MCF 10A (cell line): ENCODE measurements at regions not wholly inside any gene's neighbourhood (a gene's known extent, or its start where the extent isn't known, plus 50 kb on each side); places are given as distances from the start of the nearest gene placed in this dataset.

Source experiments
- BruUV-seq: library from RNA; stranded (reverse); fragments of 400-500 nt; replicated peaks from 2 replicates; lab custom pipeline; 2021; lab: Mats Ljungman, UMichigan
- CTCF ChIA-PET: fragments of 300-600 bp; sonication (Branson Sonifier 250); formaldehyde crosslinking; extraction: SDS; loops from one replicate; lab custom pipeline; 2021; ENCODE audit warnings: antibody characterized with exemption, inconsistent platforms; lab: Yijun Ruan, JAX
- POLR2A ChIA-PET: fragments of 300-600, 350-650 bp; sonication (Branson Sonifier 250); formaldehyde crosslinking; extraction: SDS; loops from one replicate; lab custom pipeline; 2020; ENCODE audit warnings: antibody characterized with exemption, inconsistent platforms; lab: Yijun Ruan, JAX
- DNase-seq: peaks from one replicate; pipeline ENCODE4 v3.0.0-alpha.2; 2018; ENCODE audit not compliant: unreplicated experiment
- H3K27ac Mint-ChIP-seq: one replicate; pipeline ENCODE4 v1.8.0; 2022; ENCODE audit warnings: mild to moderate bottlenecking, low read depth, mixed read lengths; ENCODE audit not compliant: unreplicated experiment
- H3K27me3 Mint-ChIP-seq: one replicate; pipeline ENCODE4 v1.8.0; 2022; ENCODE audit warnings: mixed read lengths; ENCODE audit not compliant: insufficient read depth, unreplicated experiment
- H3K36me3 Mint-ChIP-seq: one replicate; pipeline ENCODE4 v1.8.0; 2022; ENCODE audit warnings: mild to moderate bottlenecking, moderate library complexity, mixed read lengths; ENCODE audit not compliant: insufficient read depth, unreplicated experiment
- H3K4me1 Mint-ChIP-seq: one replicate; pipeline ENCODE4 v1.8.0; 2022; ENCODE audit warnings: mixed read lengths; ENCODE audit not compliant: insufficient read depth, unreplicated experiment
- H3K4me3 Mint-ChIP-seq: one replicate; pipeline ENCODE4 v1.8.0; 2022; ENCODE audit warnings: mild to moderate bottlenecking, moderate library complexity, mixed read lengths; ENCODE audit not compliant: unreplicated experiment
- H3K9me3 Mint-ChIP-seq: one replicate; pipeline ENCODE4 v1.8.0; 2022; ENCODE audit warnings: mixed read lengths; ENCODE audit not compliant: unreplicated experiment
- CTCF ChIP-seq: fragments of 200-600 bp; IDR thresholded peaks from one replicate; pipeline ENCODE4 v1.8.0; 2022; ENCODE audit warnings: antibody characterized with exemption, mild to moderate bottlenecking; ENCODE audit not compliant: unreplicated experiment
- intact Hi-C: fragments of 100-400 bp; cut with micrococcal nuclease; formaldehyde crosslinking; loops from 2 replicates; pipeline ENCODE4 v1.14.1; 2022

- ChIA-PET POLR2A (no interaction called here), CTCF (interaction anchor here (0.6 kb wide), 1 partner anchor 170 kb away, joined by 3 read pairs; no protein-coding TSS in a partner anchor)
- peaks cover 14% of the 10 kb centered on the region for H3K27me3 Mint-ChIP-seq
- no peak for DNase-seq
- H3K27ac Mint-ChIP-seq = no peak overlapping the region
- H3K4me3 Mint-ChIP-seq = no peak overlapping the region
- BruUV-seq = no TSS peak
- intact Hi-C loops = no loop called here
- H3K36me3 Mint-ChIP-seq = no peaks in the 10 kb centered on the region
- no peaks in the 10 kb centered on the region for H3K9me3 Mint-ChIP-seq
- H3K4me1 Mint-ChIP-seq = no peaks in the 10 kb centered on the region
- TF ChIP-seq CTCF = no peak
Measured at GRCh38 chr2:94753466-94753998, 117.7 kb upstream of the TEKT4 start.

- ChIA-PET CTCF (no interaction called here), POLR2A (no interaction called here)
- DNase-seq = no peak
- no peaks in the 10 kb centered on the region for H3K4me1 Mint-ChIP-seq
- no peaks in the 10 kb centered on the region for H3K36me3 Mint-ChIP-seq
- peaks cover 7% of the 10 kb centered on the region for H3K27me3 Mint-ChIP-seq
- H3K27ac Mint-ChIP-seq = no peak overlapping the region
- BruUV-seq = no TSS peak
- TF ChIP-seq CTCF = no peak
- no peaks in the 10 kb centered on the region for H3K9me3 Mint-ChIP-seq
- H3K4me3 Mint-ChIP-seq = no peak overlapping the region
- intact Hi-C loops = no loop called here
Measured at GRCh38 chr2:94758546-94758945, 112.7 kb upstream of the TEKT4 start.

DNA sequence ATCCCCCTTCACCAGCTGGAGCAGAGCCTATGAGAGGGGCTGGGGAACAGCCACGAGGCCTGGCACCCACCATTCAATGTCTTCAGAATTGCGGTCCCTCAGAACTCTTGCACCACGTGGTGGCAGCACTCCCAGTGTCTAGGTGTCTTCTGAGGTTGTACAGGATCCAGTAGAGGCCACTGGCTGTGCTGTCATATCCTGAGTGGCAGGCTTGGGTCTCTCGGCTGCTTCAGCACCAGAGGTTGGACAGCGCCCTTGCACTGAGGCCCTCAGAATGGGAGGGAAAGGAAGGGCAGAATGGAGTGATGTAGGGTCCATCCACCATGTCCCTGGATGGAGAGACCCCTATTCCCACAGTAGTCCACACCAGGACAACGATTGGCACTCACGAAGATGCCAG is 112.0 kb upstream of the TEKT4 start:
- ChIA-PET CTCF (no interaction called here), POLR2A (no interaction called here)
- Mint-ChIP-seq H3K36me3 (no peaks in the 10 kb centered on the region), H3K27ac (no peak overlapping the region), H3K27me3 (peaks cover under 1% of the 10 kb centered on the region), H3K9me3 (no peaks in the 10 kb centered on the region), H3K4me3 (no peak overlapping the region), H3K4me1 (no peaks in the 10 kb centered on the region)
- TF ChIP-seq CTCF = no peak
- no TSS peak for BruUV-seq
- intact Hi-C loops = no loop called here
- DNase-seq = peak; percentile 40

- intact Hi-C loops = no loop called here
- peak; percentile 4 for DNase-seq
- H3K4me1 Mint-ChIP-seq = no peaks in the 10 kb centered on the region
- H3K27ac Mint-ChIP-seq = no peak overlapping the region
- H3K27me3 Mint-ChIP-seq = no peaks in the 10 kb centered on the region
- no peaks in the 10 kb centered on the region for H3K36me3 Mint-ChIP-seq
- H3K4me3 Mint-ChIP-seq = no peak overlapping the region
- CTCF ChIA-PET = no interaction called here
- H3K9me3 Mint-ChIP-seq = no peaks in the 10 kb centered on the region
- POLR2A ChIA-PET = no interaction called here
- BruUV-seq = no TSS peak
- TF ChIP-seq CTCF = no peak
Measured at GRCh38 chr2:94762600-94762999, 108.6 kb upstream of the TEKT4 start.
